B cell (primary cell): ENCODE measurements at regions not wholly inside any gene's neighbourhood (a gene's known extent, or its start where the extent isn't known, plus 50 kb on each side); places are given as distances from the start of the nearest gene placed in this dataset.

Experiments
- EZH2 ChIP-seq: IDR thresholded peaks from 2 replicates; pipeline ENCODE4 v1.6.1; 2012; ENCODE audit warnings: borderline replicate concordance, low read depth, mild to moderate bottlenecking, moderate library complexity, low read length; ENCODE audit not compliant: insufficient read depth, poor library complexity, severe bottlenecking
- TF ChIP-seq, protein P1 (sequence below): fragments of 200-600 bp; IDR thresholded peaks from one replicate; pipeline ENCODE4 v1.8.0; 2022; ENCODE audit warnings: antibody characterized with exemption, mild to moderate bottlenecking

DNA sequence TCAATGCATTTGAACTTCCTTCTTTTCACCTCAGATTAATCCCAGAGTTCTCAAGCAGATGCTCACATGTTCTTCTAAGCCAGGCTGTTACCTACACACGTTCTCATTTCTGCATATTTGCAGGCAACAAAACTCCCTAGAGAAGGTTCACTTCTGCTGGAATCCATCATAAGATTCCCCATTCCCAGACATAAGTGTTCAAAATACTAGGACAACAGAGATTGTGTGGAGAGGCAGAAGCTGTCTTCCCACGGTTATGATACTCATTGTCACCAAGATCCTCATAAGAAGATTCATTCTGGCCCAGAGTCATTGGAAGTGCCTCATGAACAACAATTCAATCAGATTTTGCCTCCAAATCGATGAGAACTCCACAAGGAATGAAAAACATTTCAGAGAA is 931.6 kb upstream of the MIR17HG start:
- TF ChIP-seq, protein P1, sequence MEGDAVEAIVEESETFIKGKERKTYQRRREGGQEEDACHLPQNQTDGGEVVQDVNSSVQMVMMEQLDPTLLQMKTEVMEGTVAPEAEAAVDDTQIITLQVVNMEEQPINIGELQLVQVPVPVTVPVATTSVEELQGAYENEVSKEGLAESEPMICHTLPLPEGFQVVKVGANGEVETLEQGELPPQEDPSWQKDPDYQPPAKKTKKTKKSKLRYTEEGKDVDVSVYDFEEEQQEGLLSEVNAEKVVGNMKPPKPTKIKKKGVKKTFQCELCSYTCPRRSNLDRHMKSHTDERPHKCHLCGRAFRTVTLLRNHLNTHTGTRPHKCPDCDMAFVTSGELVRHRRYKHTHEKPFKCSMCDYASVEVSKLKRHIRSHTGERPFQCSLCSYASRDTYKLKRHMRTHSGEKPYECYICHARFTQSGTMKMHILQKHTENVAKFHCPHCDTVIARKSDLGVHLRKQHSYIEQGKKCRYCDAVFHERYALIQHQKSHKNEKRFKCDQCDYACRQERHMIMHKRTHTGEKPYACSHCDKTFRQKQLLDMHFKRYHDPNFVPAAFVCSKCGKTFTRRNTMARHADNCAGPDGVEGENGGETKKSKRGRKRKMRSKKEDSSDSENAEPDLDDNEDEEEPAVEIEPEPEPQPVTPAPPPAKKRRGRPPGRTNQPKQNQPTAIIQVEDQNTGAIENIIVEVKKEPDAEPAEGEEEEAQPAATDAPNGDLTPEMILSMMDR: no peak
- TF ChIP-seq EZH2: no peak
